Dendritic cell treated with granulocyte-macrophage colony-stimulating factor and Interleukin-4, amounts not matched to agents 40 ng/mL and 50 ng/mL, for 4 days (primary cell): ENCODE measurements at regions not wholly inside any gene's neighbourhood (a gene's known extent, or its start where the extent isn't known, plus 50 kb on each side); places are given as distances from the start of the nearest gene placed in this dataset.

Experiments
- H3K27ac Mint-ChIP-seq: one replicate; pipeline ENCODE4 v1.8.0; 2022; ENCODE audit warnings: mild to moderate bottlenecking, mixed read lengths
- H3K27me3 Mint-ChIP-seq: one replicate; pipeline ENCODE4 v1.8.0; 2022; ENCODE audit warnings: mild to moderate bottlenecking, mixed read lengths
- H3K36me3 Mint-ChIP-seq: one replicate; pipeline ENCODE4 v1.8.0; 2022; ENCODE audit warnings: low read depth, mixed read lengths
- H3K4me1 Mint-ChIP-seq: one replicate; pipeline ENCODE4 v1.8.0; 2022; ENCODE audit warnings: low read depth, mixed read lengths
- H3K4me3 Mint-ChIP-seq: one replicate; pipeline ENCODE4 v1.8.0; 2022; ENCODE audit warnings: mild to moderate bottlenecking, moderate library complexity, mixed read lengths
- H3K9me3 Mint-ChIP-seq: one replicate; pipeline ENCODE4 v1.8.0; 2022; ENCODE audit warnings: mixed read lengths
- intact Hi-C: fragments of 100-400 bp; cut with micrococcal nuclease; formaldehyde crosslinking; loops from one replicate; pipeline ENCODE4 v1.15.0; 2022

GRCh38 chr11:11770296-11770695, 71.5 kb upstream of the USP47 start:
- H3K9me3 Mint-ChIP-seq: no peaks in the 10 kb centered on the region
- intact Hi-C loops: no loop called here
- H3K27ac Mint-ChIP-seq: no peak overlapping the region
- H3K4me1 Mint-ChIP-seq: no peaks in the 10 kb centered on the region
- no peak overlapping the region for H3K4me3 Mint-ChIP-seq
- peaks cover 41% of the 10 kb centered on the region for H3K27me3 Mint-ChIP-seq
- no peaks in the 10 kb centered on the region for H3K36me3 Mint-ChIP-seq

- intact Hi-C loops: no loop called here
- peaks cover 37% of the 10 kb centered on the region for H3K27me3 Mint-ChIP-seq
- no peaks in the 10 kb centered on the region for H3K9me3 Mint-ChIP-seq
- no peak overlapping the region for H3K27ac Mint-ChIP-seq
- no peaks in the 10 kb centered on the region for H3K36me3 Mint-ChIP-seq
- no peak overlapping the region for H3K4me3 Mint-ChIP-seq
- H3K4me1 Mint-ChIP-seq: no peaks in the 10 kb centered on the region
Measured at GRCh38 chr11:11769782-11770181, 72.0 kb upstream of the USP47 start.

- H3K27me3 Mint-ChIP-seq: peaks cover 37% of the 10 kb centered on the region
Measured at GRCh38 chr11:11769362-11769761, 72.4 kb upstream of the USP47 start.

GRCh38 chr11:11764423-11764803, 77.4 kb upstream of the USP47 start:
- intact Hi-C loops: no loop called here
- no peaks in the 10 kb centered on the region for H3K36me3 Mint-ChIP-seq
- H3K4me1 Mint-ChIP-seq: no peaks in the 10 kb centered on the region

More at GRCh38 chr11:11769362-11769761, 72.4 kb upstream of the USP47 start:
- intact Hi-C loops: no loop called here
- H3K4me1 Mint-ChIP-seq: no peaks in the 10 kb centered on the region
- no peaks in the 10 kb centered on the region for H3K36me3 Mint-ChIP-seq
- no peak overlapping the region for H3K27ac Mint-ChIP-seq
- H3K9me3 Mint-ChIP-seq: no peaks in the 10 kb centered on the region
- no peak overlapping the region for H3K4me3 Mint-ChIP-seq

GRCh38 chr11:11763796-11764422, 77.9 kb upstream of the USP47 start:
- H3K9me3 Mint-ChIP-seq: no peaks in the 10 kb centered on the region
- H3K27ac Mint-ChIP-seq: no peak overlapping the region
- no peaks in the 10 kb centered on the region for H3K36me3 Mint-ChIP-seq
- H3K4me3 Mint-ChIP-seq: no peak overlapping the region
- H3K4me1 Mint-ChIP-seq: no peaks in the 10 kb centered on the region
- H3K27me3 Mint-ChIP-seq: peaks cover 45% of the 10 kb centered on the region
- intact Hi-C loops: no loop called here

More at GRCh38 chr11:11764423-11764803, 77.4 kb upstream of the USP47 start:
- Mint-ChIP-seq H3K27me3 (peaks cover 44% of the 10 kb centered on the region), H3K4me3 (no peak overlapping the region), H3K9me3 (no peaks in the 10 kb centered on the region), H3K27ac (no peak overlapping the region)

- Mint-ChIP-seq H3K27ac (no peak overlapping the region), H3K27me3 (peaks cover 37% of the 10 kb centered on the region), H3K4me3 (no peak overlapping the region), H3K36me3 (no peaks in the 10 kb centered on the region), H3K9me3 (no peaks in the 10 kb centered on the region), H3K4me1 (no peaks in the 10 kb centered on the region)
- intact Hi-C loops: no loop called here
Measured at GRCh38 chr11:11760838-11761237, 80.9 kb upstream of the USP47 start.

GRCh38 chr11:11758603-11759196, 83.1 kb upstream of the USP47 start:
- H3K36me3 Mint-ChIP-seq: no peaks in the 10 kb centered on the region
- intact Hi-C loops: no loop called here
- no peak overlapping the region for H3K27ac Mint-ChIP-seq
- H3K4me1 Mint-ChIP-seq: no peaks in the 10 kb centered on the region
- H3K27me3 Mint-ChIP-seq: peaks cover 33% of the 10 kb centered on the region
- no peaks in the 10 kb centered on the region for H3K9me3 Mint-ChIP-seq
- H3K4me3 Mint-ChIP-seq: no peak overlapping the region

GRCh38 chr11:11757909-11758308, 83.9 kb upstream of the USP47 start:
- Mint-ChIP-seq H3K36me3 (no peaks in the 10 kb centered on the region), H3K4me1 (no peaks in the 10 kb centered on the region), H3K27me3 (peaks cover 33% of the 10 kb centered on the region), H3K9me3 (no peaks in the 10 kb centered on the region), H3K27ac (no peak overlapping the region), H3K4me3 (no peak overlapping the region)
- intact Hi-C loops: no loop called here

- intact Hi-C loops: no loop called here
- no peak overlapping the region for H3K4me3 Mint-ChIP-seq
- H3K27ac Mint-ChIP-seq: no peak overlapping the region
- peaks cover 29% of the 10 kb centered on the region for H3K27me3 Mint-ChIP-seq
- H3K36me3 Mint-ChIP-seq: no peaks in the 10 kb centered on the region
- H3K4me1 Mint-ChIP-seq: no peaks in the 10 kb centered on the region
- no peaks in the 10 kb centered on the region for H3K9me3 Mint-ChIP-seq
Measured at GRCh38 chr11:11756718-11757117, 85.1 kb upstream of the USP47 start.

GRCh38 chr11:11755871-11756270, 85.9 kb upstream of the USP47 start:
- Mint-ChIP-seq H3K9me3 (no peaks in the 10 kb centered on the region), H3K36me3 (no peaks in the 10 kb centered on the region), H3K27ac (no peak overlapping the region), H3K4me3 (no peak overlapping the region), H3K4me1 (no peaks in the 10 kb centered on the region), H3K27me3 (peaks cover 29% of the 10 kb centered on the region)
- intact Hi-C loops: no loop called here

- intact Hi-C loops: no loop called here
- H3K27ac Mint-ChIP-seq: no peak overlapping the region
- no peaks in the 10 kb centered on the region for H3K36me3 Mint-ChIP-seq
- H3K4me1 Mint-ChIP-seq: no peaks in the 10 kb centered on the region
- H3K27me3 Mint-ChIP-seq: peaks cover 15% of the 10 kb centered on the region
- H3K4me3 Mint-ChIP-seq: no peak overlapping the region
- no peaks in the 10 kb centered on the region for H3K9me3 Mint-ChIP-seq
Measured at GRCh38 chr11:11752679-11753078, 89.1 kb upstream of the USP47 start.

- intact Hi-C loops: no loop called here
- H3K4me3 Mint-ChIP-seq: no peak overlapping the region
- no peaks in the 10 kb centered on the region for H3K9me3 Mint-ChIP-seq
- H3K27me3 Mint-ChIP-seq: peaks cover 23% of the 10 kb centered on the region
- no peak overlapping the region for H3K27ac Mint-ChIP-seq
- H3K4me1 Mint-ChIP-seq: no peaks in the 10 kb centered on the region
- no peaks in the 10 kb centered on the region for H3K36me3 Mint-ChIP-seq
Measured at GRCh38 chr11:11750017-11750878, 91.5 kb upstream of the USP47 start.

- no peak overlapping the region for H3K27ac Mint-ChIP-seq
- intact Hi-C loops: no loop called here
- H3K4me3 Mint-ChIP-seq: no peak overlapping the region
- peaks cover 23% of the 10 kb centered on the region for H3K27me3 Mint-ChIP-seq
- H3K4me1 Mint-ChIP-seq: no peaks in the 10 kb centered on the region
- no peaks in the 10 kb centered on the region for H3K36me3 Mint-ChIP-seq
- H3K9me3 Mint-ChIP-seq: no peaks in the 10 kb centered on the region
Measured at GRCh38 chr11:11748706-11749365, 92.9 kb upstream of the USP47 start.

- peaks cover 22% of the 10 kb centered on the region for H3K27me3 Mint-ChIP-seq
- no peaks in the 10 kb centered on the region for H3K4me1 Mint-ChIP-seq
- no peak overlapping the region for H3K4me3 Mint-ChIP-seq
- no peak overlapping the region for H3K27ac Mint-ChIP-seq
- intact Hi-C loops: no loop called here
- no peaks in the 10 kb centered on the region for H3K9me3 Mint-ChIP-seq
- H3K36me3 Mint-ChIP-seq: no peaks in the 10 kb centered on the region
Measured at GRCh38 chr11:11747570-11747969, 94.2 kb upstream of the USP47 start.
